Stimulated activated naive CD8-positive, alpha-beta T cell treated with anti-CD3 and anti-CD28 coated beads, Interleukin-15, amount 100 ng/mL, for 72 hours (primary cell): ENCODE measurements at regions not wholly inside any gene's neighbourhood (a gene's known extent, or its start where the extent isn't known, plus 50 kb on each side); places are given as distances from the start of the nearest gene placed in this dataset.
"Not testable (repeated sequence)": the region's sequence is repeated elsewhere in the genome, so short reads cannot be mapped to it uniquely, and the experiment has no call there.

Experiments
- ATAC-seq: fragments of 150-1000 bp; cut with Tn5 transposase; 2 replicates; pipeline ENCODE4 v1.10.0; 2021; ENCODE audit warnings: mild to moderate bottlenecking, moderate library complexity
- DNase-seq, 2 donors: peaks; one replicate each; pipeline ENCODE4 v3.0.0; 2021 to 2022
- H3K27ac Mint-ChIP-seq, 2 donors: one replicate each; pipeline ENCODE4 v1.8.0; 2022; ENCODE audit warnings: mild to moderate bottlenecking in 2 of 2, mixed read lengths in 2 of 2, moderate library complexity in 2 of 2
- H3K27me3 Mint-ChIP-seq: one replicate; pipeline ENCODE4 v1.8.0; 2022; ENCODE audit warnings: mixed read lengths
- H3K4me1 Mint-ChIP-seq: one replicate; pipeline ENCODE4 v1.8.0; 2022; ENCODE audit warnings: mild to moderate bottlenecking, mixed read lengths
- H3K4me3 Mint-ChIP-seq, 2 donors: one replicate each; pipeline ENCODE4 v1.8.0; 2022; ENCODE audit warnings: mild to moderate bottlenecking in 2 of 2, mixed read lengths in 2 of 2, moderate library complexity in 1 of 2
- H3K9me3 Mint-ChIP-seq, 2 donors: one replicate each; pipeline ENCODE4 v1.8.0; 2022; ENCODE audit warnings: mixed read lengths in 2 of 2

GRCh38 chr3:83251490-83251889 lies 1490.0 kb upstream of the GBE1 start:
- Mint-ChIP-seq H3K4me1 (no peaks in the 10 kb centered on the region), H3K27me3 (no peaks in the 10 kb centered on the region), H3K9me3 (peaks cover 0 to 18% of the 10 kb centered on the region in 2 donors), H3K27ac (no peak overlapping the region), H3K4me3 (no peak overlapping the region)
- DNase-seq (no peak), ATAC-seq (no peak)

GRCh38 chr3:83250613-83251012 lies 1489.2 kb upstream of the GBE1 start:
- H3K27me3 Mint-ChIP-seq: no peaks in the 10 kb centered on the region
- H3K4me3 Mint-ChIP-seq: no peak overlapping the region
- H3K9me3 Mint-ChIP-seq: peaks cover 0 to 25% of the 10 kb centered on the region in 2 donors
- no peak overlapping the region for H3K27ac Mint-ChIP-seq
- DNase-seq (no peak), ATAC-seq (no peak)
- H3K4me1 Mint-ChIP-seq: no peaks in the 10 kb centered on the region

GRCh38 chr3:83248454-83248853 lies 1487.0 kb upstream of the GBE1 start:
- no peak for DNase-seq
- no peak for ATAC-seq
- Mint-ChIP-seq H3K4me1 (no peaks in the 10 kb centered on the region), H3K9me3 (peaks cover 4 to 45% of the 10 kb centered on the region in 2 donors), H3K4me3 (no peak overlapping the region), H3K27me3 (no peaks in the 10 kb centered on the region), H3K27ac (no peak overlapping the region)

- H3K9me3 Mint-ChIP-seq: peaks cover 0 to 8% of the 10 kb centered on the region in 2 donors
- H3K27me3 Mint-ChIP-seq: no peaks in the 10 kb centered on the region
- no peak overlapping the region for H3K27ac Mint-ChIP-seq
- DNase-seq (no peak), ATAC-seq (no peak)
- H3K4me1 Mint-ChIP-seq: no peaks in the 10 kb centered on the region
- no peak overlapping the region for H3K4me3 Mint-ChIP-seq
These were observed 1473.9 kb upstream of the GBE1 start for GRCh38 chr3:83235180-83235814.

- Mint-ChIP-seq H3K4me1 (no peaks in the 10 kb centered on the region), H3K27ac (no peak overlapping the region), H3K4me3 (no peak overlapping the region), H3K27me3 (no peaks in the 10 kb centered on the region), H3K9me3 (peaks cover 0 to 8% of the 10 kb centered on the region in 2 donors)
- no peak for DNase-seq
- no peak for ATAC-seq
These were observed 1472.3 kb upstream of the GBE1 start for GRCh38 chr3:83233715-83234114.

- Mint-ChIP-seq H3K4me1 (no peaks in the 10 kb centered on the region), H3K27ac (no peak overlapping the region), H3K27me3 (no peaks in the 10 kb centered on the region), H3K4me3 (no peak overlapping the region), H3K9me3 (peaks cover 8% of the 10 kb centered on the region in 2 donors)
- no peak for DNase-seq
- no peak for ATAC-seq
These were observed 1469.4 kb upstream of the GBE1 start for GRCh38 chr3:83230841-83231240.

GRCh38 chr3:83230376-83230775 lies 1468.9 kb upstream of the GBE1 start:
- no peak overlapping the region for H3K4me3 Mint-ChIP-seq
- H3K27ac Mint-ChIP-seq: no peak overlapping the region
- no peak for ATAC-seq
- DNase-seq: no peak
- H3K9me3 Mint-ChIP-seq: peaks cover 8% of the 10 kb centered on the region in 2 donors
- H3K27me3 Mint-ChIP-seq: no peaks in the 10 kb centered on the region
- no peaks in the 10 kb centered on the region for H3K4me1 Mint-ChIP-seq

- DNase-seq (no peak), ATAC-seq (no peak)
- no peaks in the 10 kb centered on the region for H3K27me3 Mint-ChIP-seq
- H3K4me3 Mint-ChIP-seq: no peak overlapping the region
- peaks cover 0 to 8% of the 10 kb centered on the region in 2 donors for H3K9me3 Mint-ChIP-seq
- H3K4me1 Mint-ChIP-seq: no peaks in the 10 kb centered on the region
- no peak overlapping the region for H3K27ac Mint-ChIP-seq
These were observed 1465.3 kb upstream of the GBE1 start for GRCh38 chr3:83226751-83227150.

GRCh38 chr3:83224101-83224868 lies 1462.8 kb upstream of the GBE1 start:
- H3K9me3 Mint-ChIP-seq: peaks cover 0 to 8% of the 10 kb centered on the region in 2 donors
- no peak overlapping the region for H3K4me3 Mint-ChIP-seq
- DNase-seq: no peak
- H3K27ac Mint-ChIP-seq: no peak overlapping the region
- ATAC-seq: no peak
- no peaks in the 10 kb centered on the region for H3K27me3 Mint-ChIP-seq
- no peaks in the 10 kb centered on the region for H3K4me1 Mint-ChIP-seq

- ATAC-seq (no peak), DNase-seq (no peak)
- H3K4me3 Mint-ChIP-seq: no peak overlapping the region
- H3K9me3 Mint-ChIP-seq: peaks cover 0 to 5% of the 10 kb centered on the region in 2 donors
- H3K4me1 Mint-ChIP-seq: no peaks in the 10 kb centered on the region
- H3K27me3 Mint-ChIP-seq: no peaks in the 10 kb centered on the region
- no peak overlapping the region for H3K27ac Mint-ChIP-seq
These were observed 1457.1 kb upstream of the GBE1 start for GRCh38 chr3:83218383-83219200.

GRCh38 chr3:83217595-83218118 lies 1456.2 kb upstream of the GBE1 start:
- not testable (repeated sequence) for H3K9me3 Mint-ChIP-seq, H3K27me3 Mint-ChIP-seq, H3K4me1 Mint-ChIP-seq, H3K4me3 Mint-ChIP-seq, DNase-seq, H3K27ac Mint-ChIP-seq, ATAC-seq

- no peak for DNase-seq
- H3K27ac Mint-ChIP-seq: no peak overlapping the region
- H3K27me3 Mint-ChIP-seq: no peaks in the 10 kb centered on the region
- ATAC-seq: no peak
- no peak overlapping the region for H3K4me3 Mint-ChIP-seq
- peaks cover 0 to 6% of the 10 kb centered on the region in 2 donors for H3K9me3 Mint-ChIP-seq
- H3K4me1 Mint-ChIP-seq: no peaks in the 10 kb centered on the region
These were observed 1455.6 kb upstream of the GBE1 start for GRCh38 chr3:83216919-83217594.

GRCh38 chr3:83195243-83195642 lies 1433.8 kb upstream of the GBE1 start:
- Mint-ChIP-seq H3K9me3 (peaks cover 5 to 9% of the 10 kb centered on the region in 2 donors), H3K27me3 (no peaks in the 10 kb centered on the region), H3K4me1 (no peaks in the 10 kb centered on the region), H3K27ac (no peak overlapping the region), H3K4me3 (no peak overlapping the region)
- ATAC-seq (no peak), DNase-seq (no peak)

- DNase-seq (no peak), ATAC-seq (no peak)
- peaks cover 0 to 5% of the 10 kb centered on the region in 2 donors for H3K9me3 Mint-ChIP-seq
- no peak overlapping the region for H3K4me3 Mint-ChIP-seq
- H3K27ac Mint-ChIP-seq: no peak overlapping the region
- H3K4me1 Mint-ChIP-seq: no peaks in the 10 kb centered on the region
- H3K27me3 Mint-ChIP-seq: no peaks in the 10 kb centered on the region
These were observed 1432.1 kb upstream of the GBE1 start for GRCh38 chr3:83193526-83193925.

- ATAC-seq (no peak), DNase-seq (no peak)
- no peaks in the 10 kb centered on the region for H3K27me3 Mint-ChIP-seq
- H3K9me3 Mint-ChIP-seq: peaks cover 6 to 8% of the 10 kb centered on the region in 2 donors
- no peak overlapping the region for H3K4me3 Mint-ChIP-seq
- H3K27ac Mint-ChIP-seq: no peak overlapping the region
- no peaks in the 10 kb centered on the region for H3K4me1 Mint-ChIP-seq
These were observed 1428.2 kb upstream of the GBE1 start for GRCh38 chr3:83189634-83190033.
